ENCODE measurements at regions not wholly inside any gene's neighbourhood (a gene's known extent, or its start where the extent isn't known, plus 50 kb on each side); places are given as distances from the start of the nearest gene placed in this dataset.

- Histone ChIP-seq H3K9me1 (ENCODE audit: control insufficient read depth, insufficient read depth, low read length) (no peaks in the 10 kb centered on the region), H3K9ac (ENCODE audit: insufficient read depth in 1 of 2, low read depth in 2 of 2, low read length in 2 of 2) (no peak overlapping the region), H3K36me3 (ENCODE audit: control insufficient read depth, insufficient read depth, low read length) (no peaks in the 10 kb centered on the region), H3K4me2 (ENCODE audit: insufficient read depth, low read length) (no peak overlapping the region), H4K20me1 (replicated peaks; ENCODE audit: control insufficient read depth, insufficient read depth, low read length) (no peaks in the 10 kb centered on the region), H3K27me3 (ENCODE audit: control insufficient read depth in 2 of 2, insufficient read depth in 2 of 2, low read length in 2 of 2) (no peaks in the 10 kb centered on the region), H3K27ac (ENCODE audit: extremely low read depth, low read depth, low read length) (no peak overlapping the region), H3K4me3 (no peak overlapping the region), H3K4me1 (replicated peaks in 1 of 2; ENCODE audit: control insufficient read depth in 2 of 2, insufficient read depth in 2 of 2, low read length in 2 of 2) (no peaks in the 10 kb centered on the region), H3K9me3 (replicated peaks; ENCODE audit: control insufficient read depth, insufficient read depth, low read depth, low read length) (no peaks in the 10 kb centered on the region), H3K79me2 (ENCODE audit: control insufficient read depth, insufficient read depth, low read length) (no peaks in the 10 kb centered on the region), H2AFZ (ENCODE audit: low read depth, low read length) (no peak overlapping the region)
- WGBS (ENCODE audit: insufficient coverage, low coverage, missing lambda C conversion rate), result 0% methylated on average over 4 of the region's 4 CpGs
- no peak for ATAC-seq
- DNase-seq (ENCODE audit: extremely low read depth in 1 of 4, low spot score in 3 of 4), result no peak
- intact Hi-C loops (cut with micrococcal nuclease), result no loop called here
- TF ChIP-seq SNIP1 (IDR thresholded peaks at IDR 0.05; ENCODE audit: low read depth) (no peak), BACH1 (tag; IDR thresholded peaks at IDR 0.05) (no peak), NFXL1 (CRISPR knock-in tag; IDR thresholded peaks at IDR 0.05) (no peak), POU5F1 (IDR thresholded peaks at IDR 0.05; ENCODE audit: borderline replicate concordance, low read depth, low read length, partially characterized antibody) (no peak), MAX (CRISPR knock-in tag; IDR thresholded peaks at IDR 0.05) (no peak), ZNF512 (tag; IDR thresholded peaks at IDR 0.05) (no peak), HIVEP1 (CRISPR knock-in tag; IDR thresholded peaks at IDR 0.05) (no peak), ZNF41 (CRISPR knock-in tag; conservative IDR thresholded peaks at IDR 0.05) (no peak), ZNF165 (CRISPR knock-in tag; IDR thresholded peaks at IDR 0.05; ENCODE audit: borderline replicate concordance) (no peak), GTF2A2 (tag; IDR thresholded peaks at IDR 0.05) (no peak), CUX1 (CRISPR knock-in tag; IDR thresholded peaks at IDR 0.05) (no peak), ZNF639 (CRISPR knock-in tag; conservative IDR thresholded peaks at IDR 0.05 in 1 of 2, IDR thresholded peaks at IDR 0.05 in 1 of 2) (no peak), STAT5A (IDR thresholded peaks at IDR 0.05; ENCODE audit: borderline replicate concordance, low read length) (no peak), NCOA4 (IDR thresholded peaks at IDR 0.05; ENCODE audit: partially characterized antibody) (no peak)
- no TSS peak for BruUV-seq (replicated peaks)
- no peak for FAIRE-seq
- in situ Hi-C loops (cut with MboI), result no loop called here
- CTCF ChIA-PET (ENCODE audit: low intra/inter-chr PET ratio), result no interaction called here
- POLR2A ChIA-PET, result no interaction called here
Measured at GRCh38 chr2:107094450-107094986, 208.6 kb upstream of the ST6GAL2 start.

Measured in K562 (cell line).